Thyroid gland (tissue), 4 donors: ENCODE measurements at regions not wholly inside any gene's neighbourhood (a gene's known extent, or its start where the extent isn't known, plus 50 kb on each side); places are given as distances from the start of the nearest gene placed in this dataset.

ENCODE experiments used
- POLR2A ChIP-seq, 2 donors: fragments of 450-650 bp; IDR thresholded peaks; one replicate each; pipeline ENCODE4 v1.6.1; 2017; ENCODE audit warnings: antibody characterized with exemption in 2 of 2, mild to moderate bottlenecking in 2 of 2, moderate library complexity in 1 of 2
- TF ChIP-seq, protein P1 (sequence below), 6 experiments: fragments of 200-600 bp in 3 of 6; fragments of 450-650 bp in 3 of 6; sonication (generic) in 3 of 6; IDR thresholded peaks; one replicate each; pipeline ENCODE4 v1.5.1; 2016 to 2019; ENCODE audit warnings: antibody characterized with exemption in 6 of 6, mild to moderate bottlenecking in 2 of 6, inconsistent platforms in 1 of 6, moderate library complexity in 1 of 6

DNA sequence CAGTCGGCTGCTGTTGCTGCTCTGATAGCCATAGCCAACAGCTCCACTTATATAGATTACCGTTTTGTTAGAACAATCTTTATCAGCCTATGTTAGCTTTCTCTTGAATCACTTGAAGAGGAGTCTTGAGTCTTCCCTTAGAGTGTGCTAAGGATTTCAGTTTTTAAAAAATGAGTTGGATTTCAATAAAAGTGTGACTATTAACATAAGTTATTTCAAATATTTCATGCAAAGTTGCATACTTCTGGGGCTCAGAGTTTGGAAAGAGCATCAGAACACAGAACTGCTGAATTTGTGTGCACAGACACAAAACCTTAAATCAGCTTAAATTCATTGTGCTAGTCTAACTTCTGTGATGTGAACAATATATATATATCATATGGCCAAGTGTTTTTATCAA, 174.7 kb downstream of the MTX2 start:
- no peak for TF ChIP-seq POLR2A (IDR thresholded peaks at IDR 0.05)
- TF ChIP-seq, protein P1, sequence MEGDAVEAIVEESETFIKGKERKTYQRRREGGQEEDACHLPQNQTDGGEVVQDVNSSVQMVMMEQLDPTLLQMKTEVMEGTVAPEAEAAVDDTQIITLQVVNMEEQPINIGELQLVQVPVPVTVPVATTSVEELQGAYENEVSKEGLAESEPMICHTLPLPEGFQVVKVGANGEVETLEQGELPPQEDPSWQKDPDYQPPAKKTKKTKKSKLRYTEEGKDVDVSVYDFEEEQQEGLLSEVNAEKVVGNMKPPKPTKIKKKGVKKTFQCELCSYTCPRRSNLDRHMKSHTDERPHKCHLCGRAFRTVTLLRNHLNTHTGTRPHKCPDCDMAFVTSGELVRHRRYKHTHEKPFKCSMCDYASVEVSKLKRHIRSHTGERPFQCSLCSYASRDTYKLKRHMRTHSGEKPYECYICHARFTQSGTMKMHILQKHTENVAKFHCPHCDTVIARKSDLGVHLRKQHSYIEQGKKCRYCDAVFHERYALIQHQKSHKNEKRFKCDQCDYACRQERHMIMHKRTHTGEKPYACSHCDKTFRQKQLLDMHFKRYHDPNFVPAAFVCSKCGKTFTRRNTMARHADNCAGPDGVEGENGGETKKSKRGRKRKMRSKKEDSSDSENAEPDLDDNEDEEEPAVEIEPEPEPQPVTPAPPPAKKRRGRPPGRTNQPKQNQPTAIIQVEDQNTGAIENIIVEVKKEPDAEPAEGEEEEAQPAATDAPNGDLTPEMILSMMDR (IDR thresholded peaks at IDR 0.05), result no peak
